ENCODE measurements at regions not wholly inside any gene's neighbourhood (a gene's known extent, or its start where the extent isn't known, plus 50 kb on each side); places are given as distances from the start of the nearest gene placed in this dataset.
A peak's percentile ranks its signal among the peaks of the same experiment; 100 is the strongest.

DNA sequence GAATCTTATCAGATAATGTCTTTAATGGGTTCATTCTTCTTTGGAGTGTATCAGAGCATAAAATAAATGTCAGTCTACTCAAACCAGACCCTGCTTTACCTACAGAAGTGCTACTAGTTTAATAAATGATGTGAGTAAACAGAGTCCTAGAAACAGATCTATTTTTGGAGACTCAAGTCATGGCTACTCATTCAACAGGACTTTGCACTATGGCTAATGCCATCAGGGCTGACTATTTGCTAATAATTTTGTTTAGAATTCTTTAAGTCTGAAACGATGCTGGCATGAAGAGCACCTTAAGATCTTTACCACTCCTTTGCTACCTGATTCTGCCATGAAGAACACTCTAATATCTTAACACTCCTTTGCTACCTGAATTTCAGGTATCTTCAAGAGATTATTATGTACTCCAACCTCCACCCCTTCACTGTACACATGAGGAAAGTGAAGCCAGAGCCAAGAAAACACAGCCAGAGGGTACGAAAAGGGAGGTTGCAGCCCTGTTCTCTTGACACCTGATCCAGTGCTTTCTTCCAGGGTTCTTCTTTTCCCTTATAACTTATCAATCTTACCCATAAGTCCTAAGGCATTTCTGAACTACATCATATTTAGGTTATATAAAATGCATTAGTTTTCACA, 62.4 kb downstream of the ZNF608 start:
- Histone ChIP-seq H3K27ac (no peak overlapping the region), H3K36me3 (no peaks in the 10 kb centered on the region), H3K27me3 (no peaks in the 10 kb centered on the region), H3K9me3 (no peaks in the 10 kb centered on the region), H3K4me3 (no peak overlapping the region), H3K4me1 (peaks cover 0 to 39% of the 10 kb centered on the region in 2 donors)
- TF ChIP-seq, protein P1, sequence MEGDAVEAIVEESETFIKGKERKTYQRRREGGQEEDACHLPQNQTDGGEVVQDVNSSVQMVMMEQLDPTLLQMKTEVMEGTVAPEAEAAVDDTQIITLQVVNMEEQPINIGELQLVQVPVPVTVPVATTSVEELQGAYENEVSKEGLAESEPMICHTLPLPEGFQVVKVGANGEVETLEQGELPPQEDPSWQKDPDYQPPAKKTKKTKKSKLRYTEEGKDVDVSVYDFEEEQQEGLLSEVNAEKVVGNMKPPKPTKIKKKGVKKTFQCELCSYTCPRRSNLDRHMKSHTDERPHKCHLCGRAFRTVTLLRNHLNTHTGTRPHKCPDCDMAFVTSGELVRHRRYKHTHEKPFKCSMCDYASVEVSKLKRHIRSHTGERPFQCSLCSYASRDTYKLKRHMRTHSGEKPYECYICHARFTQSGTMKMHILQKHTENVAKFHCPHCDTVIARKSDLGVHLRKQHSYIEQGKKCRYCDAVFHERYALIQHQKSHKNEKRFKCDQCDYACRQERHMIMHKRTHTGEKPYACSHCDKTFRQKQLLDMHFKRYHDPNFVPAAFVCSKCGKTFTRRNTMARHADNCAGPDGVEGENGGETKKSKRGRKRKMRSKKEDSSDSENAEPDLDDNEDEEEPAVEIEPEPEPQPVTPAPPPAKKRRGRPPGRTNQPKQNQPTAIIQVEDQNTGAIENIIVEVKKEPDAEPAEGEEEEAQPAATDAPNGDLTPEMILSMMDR (IDR thresholded peaks at IDR 0.05): no peak
- no peak for DNase-seq (ENCODE audit: low spot score)

DNA sequence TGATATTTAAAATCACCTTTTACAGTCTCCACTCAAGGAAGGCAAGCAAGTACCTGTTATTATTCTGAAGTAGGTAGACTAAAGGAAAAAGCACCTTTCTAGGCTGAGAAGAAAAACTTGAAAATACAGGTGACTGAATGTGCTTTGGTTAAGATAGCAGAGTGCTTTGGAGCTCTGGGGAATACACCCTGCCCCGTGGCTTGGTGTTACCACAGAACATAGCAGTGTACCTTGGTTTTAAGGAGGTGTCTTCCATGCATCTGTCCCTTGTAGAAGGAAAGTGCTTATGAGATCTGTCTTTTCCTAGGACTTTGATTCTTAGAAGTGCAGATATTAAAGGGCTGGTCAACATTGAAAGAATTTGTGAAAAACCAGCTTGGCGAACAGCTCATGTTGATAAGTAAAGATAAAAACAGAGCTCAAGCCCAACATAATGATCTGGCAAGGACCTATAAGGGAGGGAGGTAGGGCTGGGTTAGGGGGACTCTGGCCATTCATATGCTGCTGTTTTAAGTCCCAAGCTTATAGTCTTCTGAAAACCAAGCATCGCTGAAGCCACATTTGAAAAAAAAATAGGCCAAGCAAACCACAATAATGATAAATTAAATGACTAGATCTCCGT, 66.8 kb downstream of the ZNF608 start:
- TF ChIP-seq, protein P1 (IDR thresholded peaks at IDR 0.05): no peak
- H3K9me3 ChIP-seq: no peaks in the 10 kb centered on the region
- no peak overlapping the region for H3K27ac ChIP-seq
- H3K36me3 ChIP-seq: no peaks in the 10 kb centered on the region
- no peak overlapping the region for H3K4me3 ChIP-seq
- peaks cover 0 to 61% of the 10 kb centered on the region in 2 donors for H3K4me1 ChIP-seq
- no peak for DNase-seq (ENCODE audit: low spot score)
- no peaks in the 10 kb centered on the region for H3K27me3 ChIP-seq

DNA sequence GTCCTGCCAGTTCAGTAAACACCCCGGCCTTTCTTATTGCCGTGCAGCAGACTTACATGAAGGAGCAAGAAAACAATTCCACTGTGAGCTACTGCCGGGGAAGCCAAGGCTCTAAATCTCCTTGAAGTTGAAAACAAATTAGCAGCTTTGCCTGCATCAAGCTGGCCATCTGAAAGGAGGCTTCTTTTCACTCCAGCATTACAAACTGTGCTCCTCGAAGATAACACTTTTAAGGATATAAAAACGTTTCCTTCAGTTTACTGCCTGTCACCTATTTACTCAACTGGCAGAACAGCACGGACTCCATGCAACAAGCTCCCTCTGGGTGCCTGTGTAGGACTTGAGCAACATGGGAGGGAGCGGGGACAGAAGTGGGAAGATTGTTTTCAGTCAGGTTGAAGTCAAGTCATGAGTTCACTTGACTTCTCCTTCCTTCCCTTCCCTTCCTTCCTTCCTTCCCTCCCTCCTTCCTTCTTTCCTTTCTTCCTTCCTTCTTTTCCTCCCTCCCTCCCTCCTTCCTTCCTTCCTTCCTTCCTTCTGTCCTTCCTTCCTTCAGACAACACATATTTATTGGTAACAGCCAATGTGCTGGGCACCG, 67.4 kb downstream of the ZNF608 start:
- no peaks in the 10 kb centered on the region for H3K9me3 ChIP-seq
- no peaks in the 10 kb centered on the region for H3K27me3 ChIP-seq
- TF ChIP-seq, protein P1 (IDR thresholded peaks at IDR 0.05): no peak
- peaks cover 0 to 55% of the 10 kb centered on the region in 2 donors for H3K4me1 ChIP-seq
- H3K27ac ChIP-seq: peak overlapping the region in 1 of 2 donors; percentile 46
- H3K4me3 ChIP-seq: no peak overlapping the region
- no peak for DNase-seq (ENCODE audit: low spot score)
- no peaks in the 10 kb centered on the region for H3K36me3 ChIP-seq

DNA sequence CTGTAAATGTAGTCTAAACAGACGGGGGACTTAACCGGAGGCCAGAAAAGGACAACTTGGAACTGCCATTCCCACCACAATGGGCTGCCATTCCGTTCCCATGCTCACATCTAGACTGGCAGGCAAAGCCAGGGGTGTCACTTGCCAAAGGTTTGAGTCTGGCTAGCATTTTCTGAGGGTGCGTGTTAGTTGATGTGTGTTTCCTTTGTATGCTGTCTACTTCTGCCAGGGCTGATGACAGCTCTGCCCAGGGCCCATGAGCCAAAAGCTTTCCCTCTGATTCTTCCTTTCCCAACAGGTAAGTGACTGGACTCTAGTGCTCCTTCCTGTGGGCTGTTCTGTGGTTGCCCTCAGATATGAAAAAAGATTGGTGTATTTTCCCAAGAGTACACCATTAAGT, 68.0 kb downstream of the ZNF608 start:
- peaks cover 0 to 55% of the 10 kb centered on the region in 2 donors for H3K4me1 ChIP-seq

DNA sequence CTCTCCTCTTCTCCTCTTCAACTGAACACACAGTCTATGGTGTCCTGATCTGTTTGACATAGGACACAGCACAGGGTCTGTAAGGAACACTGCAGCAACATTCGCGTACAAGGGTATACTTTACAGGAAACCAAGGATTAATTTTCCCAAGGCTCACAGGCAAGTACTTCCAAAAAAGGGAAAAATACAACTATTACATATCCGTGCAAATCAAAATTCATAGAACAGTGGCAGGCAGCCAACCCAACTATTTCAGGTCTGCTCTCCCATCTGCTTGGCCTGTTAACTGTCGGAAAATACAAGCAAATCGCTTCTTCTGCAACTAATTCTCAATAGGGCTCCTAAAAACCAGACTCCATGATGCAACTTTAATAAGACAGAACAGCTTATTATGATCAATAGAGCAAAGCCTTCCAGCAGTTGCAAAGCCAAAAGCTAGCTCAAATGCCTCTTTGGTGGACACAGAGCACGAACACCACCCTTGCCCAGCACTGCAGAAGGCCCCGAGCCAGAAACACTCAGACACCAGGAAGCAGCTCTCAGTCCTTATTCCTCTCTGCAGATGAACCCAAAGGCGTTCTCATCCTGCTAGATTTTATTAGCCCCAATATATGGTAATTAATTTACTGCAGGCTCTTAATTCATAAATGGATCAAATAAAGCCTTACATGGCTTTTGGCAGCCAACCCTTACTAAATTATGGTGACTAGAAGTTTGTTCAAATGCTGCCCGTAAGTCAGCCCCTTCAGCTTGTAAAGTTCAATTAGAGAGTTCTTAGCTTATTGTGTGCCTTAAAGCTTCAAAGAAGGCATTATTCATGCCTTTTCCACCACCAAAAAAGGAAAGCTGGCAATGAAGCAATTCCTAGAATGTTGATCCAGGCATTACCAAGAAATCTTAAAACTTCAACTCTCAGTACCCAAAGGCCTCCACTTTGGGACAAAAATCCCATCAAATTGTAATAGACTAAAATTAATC, 68.8 kb downstream of the ZNF608 start:
- H3K4me1 ChIP-seq: peaks cover 0 to 55% of the 10 kb centered on the region in 2 donors
- no peaks in the 10 kb centered on the region for H3K9me3 ChIP-seq
- no peak overlapping the region for H3K4me3 ChIP-seq
- no peaks in the 10 kb centered on the region for H3K36me3 ChIP-seq
- TF ChIP-seq, protein P1 (IDR thresholded peaks at IDR 0.05): no peak
- DNase-seq (ENCODE audit: low spot score): no peak
- no peaks in the 10 kb centered on the region for H3K27me3 ChIP-seq
- H3K27ac ChIP-seq: peak overlapping the region; percentile 28 to 46

More for the DNA sequence above, 68.0 kb downstream of the ZNF608 start:
- Histone ChIP-seq H3K27ac (peak overlapping the region; percentile 15 to 46), H3K9me3 (no peaks in the 10 kb centered on the region), H3K36me3 (no peaks in the 10 kb centered on the region), H3K27me3 (no peaks in the 10 kb centered on the region), H3K4me3 (no peak overlapping the region)
- TF ChIP-seq, protein P1 (IDR thresholded peaks at IDR 0.05): no peak
- no peak for DNase-seq (ENCODE audit: low spot score)
